ENCODE measurements at regions not wholly inside any gene's neighbourhood (a gene's known extent, or its start where the extent isn't known, plus 50 kb on each side); places are given as distances from the start of the nearest gene placed in this dataset.

- TF ChIP-seq POLR2AphosphoS5 (IDR thresholded peaks at IDR 0.05; ENCODE audit: low read depth): no peak
- no peak for TF ChIP-seq EZH2 (IDR thresholded peaks at IDR 0.05; ENCODE audit: low read depth, unreplicated experiment)
- no peak for TF ChIP-seq REST (IDR thresholded peaks at IDR 0.05; ENCODE audit: unreplicated experiment)
- no peak for TF ChIP-seq CREB1 (CRISPR knock-in tag; IDR thresholded peaks at IDR 0.05; ENCODE audit: low read depth)
Measured at GRCh38 chr2:147346142-147346541, 498.7 kb upstream of the ACVR2A start.

All from GM23338 (cell line).